ENCODE measurements at regions not wholly inside any gene's neighbourhood (a gene's known extent, or its start where the extent isn't known, plus 50 kb on each side); places are given as distances from the start of the nearest gene placed in this dataset.

GRCh38 chr14:85451421-85451820, 78.5 kb upstream of the FLRT2 start:
- ATAC-seq: no peak
- DNase-seq (ENCODE audit: low spot score): no peak
- Mint-ChIP-seq H3K4me3 (no peak overlapping the region), H3K9me3 (peaks cover 6% of the 10 kb centered on the region; the same call in 1 of the 2 replicates), H3K27me3 (ENCODE audit: low read depth) (no peaks in the 10 kb centered on the region), H3K27ac (no peak overlapping the region), H3K36me3 (no peaks in the 10 kb centered on the region), H3K4me1 (no peaks in the 10 kb centered on the region)
- CTCF ChIA-PET: no interaction called here
- TF ChIP-seq SMAD3 (CRISPR knock-in tag; IDR thresholded peaks at IDR 0.05; ENCODE audit: borderline replicate concordance): no peak
- no peak for TF ChIP-seq ZNF671 (CRISPR knock-in tag; IDR thresholded peaks at IDR 0.05)
- no peak for TF ChIP-seq STAT6 (CRISPR knock-in tag; conservative IDR thresholded peaks at IDR 0.05; ENCODE audit: low read depth)
- TF ChIP-seq USF2 (CRISPR knock-in tag; IDR thresholded peaks at IDR 0.05): no peak
- TF ChIP-seq NFYB (CRISPR knock-in tag; conservative IDR thresholded peaks at IDR 0.05; ENCODE audit: low read depth): no peak
- no peak for TF ChIP-seq MLX (CRISPR knock-in tag; IDR thresholded peaks at IDR 0.05)
- no peak for TF ChIP-seq FOXP1 (CRISPR knock-in tag; IDR thresholded peaks at IDR 0.05; ENCODE audit: borderline replicate concordance)
- TF ChIP-seq FOXJ3 (CRISPR knock-in tag; IDR thresholded peaks at IDR 0.05; ENCODE audit: borderline replicate concordance): no peak
- TF ChIP-seq GABPB1 (CRISPR knock-in tag; IDR thresholded peaks at IDR 0.05): no peak
- TF ChIP-seq ERG (CRISPR knock-in tag; IDR thresholded peaks at IDR 0.05): no peak
- TF ChIP-seq CBFB (CRISPR knock-in tag; IDR thresholded peaks at IDR 0.05; ENCODE audit: low read depth): no peak
- no peak for TF ChIP-seq TEAD4 (CRISPR knock-in tag; IDR thresholded peaks at IDR 0.05)
- POLR2A ChIA-PET: no interaction called here

- ATAC-seq (no peak), DNase-seq (ENCODE audit: low spot score) (no peak)
- ChIA-PET POLR2A (no interaction called here), CTCF (no interaction called here)
- Mint-ChIP-seq H3K27me3 (ENCODE audit: low read depth) (no peaks in the 10 kb centered on the region), H3K36me3 (no peaks in the 10 kb centered on the region), H3K27ac (no peak overlapping the region), H3K4me1 (no peaks in the 10 kb centered on the region), H3K4me3 (no peak overlapping the region), H3K9me3 (peaks cover 6% of the 10 kb centered on the region; the same call in 1 of the 2 replicates)
- no peak for TF ChIP-seq ZNF281 (CRISPR knock-in tag; IDR thresholded peaks at IDR 0.05)
Measured at GRCh38 chr14:85453401-85454225, 76.3 kb upstream of the FLRT2 start.

Measured in WTC11 (cell line).